ENCODE measurements at regions not wholly inside any gene's neighbourhood (a gene's known extent, or its start where the extent isn't known, plus 50 kb on each side); places are given as distances from the start of the nearest gene placed in this dataset.

- TF ChIP-seq EZH2 (IDR thresholded peaks at IDR 0.05; ENCODE audit: borderline replicate concordance) (no peak), EZH2phosphoT487 (IDR thresholded peaks at IDR 0.05; ENCODE audit: low read depth, severe bottlenecking, unreplicated experiment) (no peak)
- TF ChIP-seq, protein P1, sequence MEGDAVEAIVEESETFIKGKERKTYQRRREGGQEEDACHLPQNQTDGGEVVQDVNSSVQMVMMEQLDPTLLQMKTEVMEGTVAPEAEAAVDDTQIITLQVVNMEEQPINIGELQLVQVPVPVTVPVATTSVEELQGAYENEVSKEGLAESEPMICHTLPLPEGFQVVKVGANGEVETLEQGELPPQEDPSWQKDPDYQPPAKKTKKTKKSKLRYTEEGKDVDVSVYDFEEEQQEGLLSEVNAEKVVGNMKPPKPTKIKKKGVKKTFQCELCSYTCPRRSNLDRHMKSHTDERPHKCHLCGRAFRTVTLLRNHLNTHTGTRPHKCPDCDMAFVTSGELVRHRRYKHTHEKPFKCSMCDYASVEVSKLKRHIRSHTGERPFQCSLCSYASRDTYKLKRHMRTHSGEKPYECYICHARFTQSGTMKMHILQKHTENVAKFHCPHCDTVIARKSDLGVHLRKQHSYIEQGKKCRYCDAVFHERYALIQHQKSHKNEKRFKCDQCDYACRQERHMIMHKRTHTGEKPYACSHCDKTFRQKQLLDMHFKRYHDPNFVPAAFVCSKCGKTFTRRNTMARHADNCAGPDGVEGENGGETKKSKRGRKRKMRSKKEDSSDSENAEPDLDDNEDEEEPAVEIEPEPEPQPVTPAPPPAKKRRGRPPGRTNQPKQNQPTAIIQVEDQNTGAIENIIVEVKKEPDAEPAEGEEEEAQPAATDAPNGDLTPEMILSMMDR (IDR thresholded peaks at IDR 0.05; ENCODE audit: poor library complexity), result no peak
- no peaks in the 10 kb centered on the region for H3K9me2 ChIP-seq (replicated peaks; ENCODE audit: insufficient read depth)
- H3K27ac ChIP-seq, result no peak overlapping the region
- H3K79me2 ChIP-seq, result no peaks in the 10 kb centered on the region
- H3K9me3 ChIP-seq (ENCODE audit: low read depth), result no peaks in the 10 kb centered on the region
- no peak overlapping the region for H2AFZ ChIP-seq
- peaks cover 3% of the 10 kb centered on the region for H3K4me1 ChIP-seq (ENCODE audit: insufficient read depth)
- H3K4me3 ChIP-seq, result no peak overlapping the region
- H3K4me2 ChIP-seq, result no peak overlapping the region
- H4K20me1 ChIP-seq (ENCODE audit: insufficient read depth, poor library complexity, severe bottlenecking), result no peaks in the 10 kb centered on the region
- DNase-seq (ENCODE audit: low spot score), result no peak
- no peaks in the 10 kb centered on the region for H3K36me3 ChIP-seq (replicated peaks; ENCODE audit: insufficient read depth, low read depth)
- H3K27me3 ChIP-seq, result no peaks in the 10 kb centered on the region
These were observed 211.5 kb upstream of the MIR17HG start for GRCh38 chr13:91135968-91136367.

DNA sequence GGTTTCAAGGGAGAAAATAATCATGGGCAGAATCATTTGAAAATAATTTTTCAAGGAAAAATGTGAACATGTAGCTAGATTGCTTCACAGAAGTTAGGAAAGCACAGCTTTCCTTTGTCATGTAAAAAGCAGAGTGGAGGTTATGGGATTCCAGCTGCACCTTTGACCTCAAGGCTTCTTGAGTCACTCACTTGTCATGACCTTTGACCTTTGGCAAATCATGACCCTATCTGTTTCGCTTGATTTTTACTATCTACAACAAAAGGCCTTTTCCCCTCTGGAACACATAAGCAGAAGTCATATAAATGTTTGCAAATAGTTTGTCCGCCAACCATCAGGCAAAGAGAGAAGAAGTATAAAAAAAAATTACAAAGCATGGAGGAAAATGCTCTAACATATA, 210.7 kb upstream of the MIR17HG start:
- Histone ChIP-seq H3K9me2 (replicated peaks; ENCODE audit: insufficient read depth) (no peaks in the 10 kb centered on the region), H3K4me3 (no peak overlapping the region), H4K20me1 (ENCODE audit: insufficient read depth, poor library complexity, severe bottlenecking) (no peaks in the 10 kb centered on the region), H3K4me1 (ENCODE audit: insufficient read depth) (peaks cover 3% of the 10 kb centered on the region), H3K79me2 (no peaks in the 10 kb centered on the region), H2AFZ (no peak overlapping the region), H3K4me2 (no peak overlapping the region), H3K36me3 (replicated peaks; ENCODE audit: insufficient read depth, low read depth) (no peaks in the 10 kb centered on the region), H3K9me3 (ENCODE audit: low read depth) (no peaks in the 10 kb centered on the region), H3K27ac (no peak overlapping the region), H3K27me3 (no peaks in the 10 kb centered on the region)
- whole genome bisulfite sequencing (ENCODE audit: low lambda C conversion rate, missing lambda C conversion rate), result 65% methylated on average over 2 of the region's 2 CpGs
- TF ChIP-seq, protein P1 (IDR thresholded peaks at IDR 0.05; ENCODE audit: poor library complexity), result no peak
- no peak for TF ChIP-seq EZH2phosphoT487 (IDR thresholded peaks at IDR 0.05; ENCODE audit: low read depth, severe bottlenecking, unreplicated experiment)
- no peak for TF ChIP-seq EZH2 (IDR thresholded peaks at IDR 0.05; ENCODE audit: borderline replicate concordance)
- no peak for DNase-seq (ENCODE audit: low spot score)

DNA sequence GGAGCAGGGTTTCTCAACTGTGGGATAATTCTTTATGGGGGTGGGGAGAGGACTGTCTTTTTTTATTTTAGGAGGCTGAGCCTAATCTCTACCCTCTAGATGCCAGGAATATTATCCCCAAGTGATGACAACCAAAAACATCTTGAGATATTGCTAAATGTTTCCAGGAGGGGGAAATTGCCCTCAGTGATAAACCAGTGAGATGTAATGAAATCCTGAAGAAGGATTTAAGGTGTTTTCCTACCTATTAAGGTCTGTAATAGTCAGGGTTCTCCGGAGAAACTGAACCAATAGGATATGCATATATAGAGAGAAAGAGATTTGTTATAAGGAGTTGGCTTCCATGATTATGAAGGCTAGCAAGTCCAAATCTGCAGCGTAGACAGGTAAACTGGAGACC, 208.3 kb upstream of the MIR17HG start:
- H3K4me1 ChIP-seq (ENCODE audit: insufficient read depth), result peaks cover 8% of the 10 kb centered on the region
- no peak overlapping the region for H3K4me3 ChIP-seq
- no peaks in the 10 kb centered on the region for H3K36me3 ChIP-seq (replicated peaks; ENCODE audit: insufficient read depth, low read depth)
- H3K9me2 ChIP-seq (replicated peaks; ENCODE audit: insufficient read depth), result no peaks in the 10 kb centered on the region
- no peak overlapping the region for H3K27ac ChIP-seq
- H3K9me3 ChIP-seq (ENCODE audit: low read depth), result no peaks in the 10 kb centered on the region
- no peak for TF ChIP-seq EZH2 (IDR thresholded peaks at IDR 0.05; ENCODE audit: borderline replicate concordance)
- TF ChIP-seq EZH2phosphoT487 (IDR thresholded peaks at IDR 0.05; ENCODE audit: low read depth, severe bottlenecking, unreplicated experiment), result no peak
- H3K27me3 ChIP-seq, result no peaks in the 10 kb centered on the region
- H3K79me2 ChIP-seq, result no peaks in the 10 kb centered on the region
- WGBS (ENCODE audit: low lambda C conversion rate, missing lambda C conversion rate), result 92% methylated on average over 2 of the region's 2 CpGs
- no peak for DNase-seq (ENCODE audit: low spot score)
- H2AFZ ChIP-seq, result no peak overlapping the region
- H3K4me2 ChIP-seq, result no peak overlapping the region
- H4K20me1 ChIP-seq (ENCODE audit: insufficient read depth, poor library complexity, severe bottlenecking), result no peaks in the 10 kb centered on the region

DNA sequence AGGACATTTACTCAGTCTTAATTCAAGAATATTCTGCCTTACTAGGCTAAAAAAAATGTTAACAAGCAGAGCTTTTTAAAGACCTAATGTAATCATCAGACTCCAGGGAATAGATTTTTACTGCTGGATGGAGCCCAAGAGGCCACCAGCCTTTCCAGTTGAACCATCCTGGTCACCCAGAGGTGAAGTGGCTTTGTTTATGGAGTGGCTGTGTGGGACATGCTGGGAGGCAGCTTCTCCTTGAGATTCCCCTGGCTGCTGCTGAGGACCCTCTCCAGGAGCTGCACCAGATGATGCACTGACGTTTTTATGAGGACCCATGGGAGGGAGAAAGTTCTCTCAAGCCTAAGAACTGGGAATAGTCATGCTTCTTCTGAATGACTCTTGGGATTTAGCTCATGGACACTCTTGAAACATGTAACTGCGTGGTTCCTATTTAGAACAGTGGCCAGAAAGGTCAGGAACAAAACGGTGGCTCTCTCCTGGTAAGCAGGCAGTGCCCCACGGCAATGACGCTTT, 205.9 kb upstream of the MIR17HG start:
- Histone ChIP-seq H3K4me2 (no peak overlapping the region), H3K9me3 (ENCODE audit: low read depth) (no peaks in the 10 kb centered on the region), H3K9me2 (replicated peaks; ENCODE audit: insufficient read depth) (no peaks in the 10 kb centered on the region), H3K4me1 (ENCODE audit: insufficient read depth) (peaks cover 4% of the 10 kb centered on the region), H3K79me2 (no peaks in the 10 kb centered on the region), H3K4me3 (no peak overlapping the region), H4K20me1 (ENCODE audit: insufficient read depth, poor library complexity, severe bottlenecking) (no peaks in the 10 kb centered on the region), H3K27me3 (no peaks in the 10 kb centered on the region), H3K27ac (no peak overlapping the region), H2AFZ (no peak overlapping the region), H3K36me3 (replicated peaks; ENCODE audit: insufficient read depth, low read depth) (no peaks in the 10 kb centered on the region)
- DNase-seq (ENCODE audit: low spot score), result no peak
- no peak for TF ChIP-seq EZH2 (IDR thresholded peaks at IDR 0.05; ENCODE audit: borderline replicate concordance)
- no peak for TF ChIP-seq EZH2phosphoT487 (IDR thresholded peaks at IDR 0.05; ENCODE audit: low read depth, severe bottlenecking, unreplicated experiment)
- TF ChIP-seq, protein P1 (IDR thresholded peaks at IDR 0.05; ENCODE audit: poor library complexity), result no peak
- 41% methylated on average over 5 of the region's 5 CpGs for WGBS (ENCODE audit: low lambda C conversion rate, missing lambda C conversion rate)
